DMS 273 treated with DMSO at 0.1 percent for 48 hours (cell line): ENCODE measurements at regions not wholly inside any gene's neighbourhood (a gene's known extent, or its start where the extent isn't known, plus 50 kb on each side); places are given as distances from the start of the nearest gene placed in this dataset.

Experiments used
- DNase-seq: peaks from one replicate; lab custom pipeline; 2025; lab: John Stamatoyannopoulos, UW

- DNase-seq = no peak
These were observed 140.5 kb upstream of the IRX4 start for GRCh38 chr5:2023196-2023595.

GRCh38 chr5:2022436-2022835 lies 139.7 kb upstream of the IRX4 start:
- no peak for DNase-seq

- DNase-seq = no peak
These were observed 138.9 kb upstream of the IRX4 start for GRCh38 chr5:2021484-2022176.

GRCh38 chr5:2020730-2021129 lies 138.0 kb upstream of the IRX4 start:
- no peak for DNase-seq

- no peak for DNase-seq
These were observed 137.0 kb upstream of the IRX4 start for GRCh38 chr5:2019716-2020115.

GRCh38 chr5:2018390-2018724 lies 135.6 kb upstream of the IRX4 start:
- no peak for DNase-seq

GRCh38 chr5:2017540-2018389 lies 135.0 kb upstream of the IRX4 start:
- DNase-seq = no peak

- no peak for DNase-seq
These were observed 133.2 kb upstream of the IRX4 start for GRCh38 chr5:2015961-2016360.

- DNase-seq = no peak
These were observed 132.6 kb upstream of the IRX4 start for GRCh38 chr5:2015124-2015848.

GRCh38 chr5:2014058-2014610 lies 131.4 kb upstream of the IRX4 start:
- DNase-seq = no peak

- DNase-seq = no peak
These were observed 130.8 kb upstream of the IRX4 start for GRCh38 chr5:2013301-2014057.

- no peak for DNase-seq
These were observed 130.2 kb upstream of the IRX4 start for GRCh38 chr5:2012885-2013284.

- DNase-seq = no peak
These were observed 129.0 kb upstream of the IRX4 start for GRCh38 chr5:2011481-2012411.

- DNase-seq = no peak
These were observed 128.2 kb upstream of the IRX4 start for GRCh38 chr5:2010940-2011339.

- DNase-seq = no peak
These were observed 127.5 kb upstream of the IRX4 start for GRCh38 chr5:2009986-2010914.

- no peak for DNase-seq
These were observed 126.3 kb upstream of the IRX4 start for GRCh38 chr5:2008851-2009629.

- no peak for DNase-seq
These were observed 125.3 kb upstream of the IRX4 start for GRCh38 chr5:2007878-2008501.

GRCh38 chr5:2007496-2007877 lies 124.8 kb upstream of the IRX4 start:
- no peak for DNase-seq

GRCh38 chr5:2006971-2007291 lies 124.2 kb upstream of the IRX4 start:
- no peak for DNase-seq
